K562 (cell line): ENCODE measurements at regions not wholly inside any gene's neighbourhood (a gene's known extent, or its start where the extent isn't known, plus 50 kb on each side); places are given as distances from the start of the nearest gene placed in this dataset.

ENCODE experiments used
- CBX1 ChIP-seq: sonication (generic); IDR thresholded peaks from 2 replicates; pipeline ENCODE4 v1.6.1; 2016; ENCODE audit warnings: antibody characterized with exemption, low read depth, mild to moderate bottlenecking
- HCFC1 ChIP-seq: IDR thresholded peaks from 2 replicates; pipeline ENCODE4 v1.6.1; 2012; ENCODE audit warnings: low read depth, low read length, improper control_type of control experiment
- HEY1 ChIP-seq: fragments of 250-450 bp; sonication (Bioruptor Pico); IDR thresholded peaks from 2 replicates; pipeline ENCODE4 v1.5.0; 2020; ENCODE audit warnings: mild to moderate bottlenecking, moderate library complexity, borderline replicate concordance
- ILK ChIP-seq: fragments of 450-650 bp; IDR thresholded peaks from 2 replicates; pipeline ENCODE4 v1.6.1; 2016; ENCODE audit warnings: missing genetic modification characterization, low read depth, mild to moderate bottlenecking, missing compliant biosample characterization, moderate library complexity, borderline replicate concordance
- MECOM ChIP-seq: fragments of 250-450 bp; sonication (Bioruptor Pico); IDR thresholded peaks from 2 replicates; pipeline ENCODE4 v1.8.0; 2022; ENCODE audit warnings: inconsistent platforms
- MTA1 ChIP-seq: fragments of 450-650 bp; IDR thresholded peaks from 2 replicates; pipeline ENCODE4 v1.6.1; 2017; ENCODE audit warnings: borderline replicate concordance
- NBN ChIP-seq: fragments of 450-650 bp; IDR thresholded peaks from 2 replicates; pipeline ENCODE4 v1.6.1; 2016; ENCODE audit warnings: low read depth, mild to moderate bottlenecking
- POLR2H ChIP-seq: IDR thresholded peaks from 2 replicates; pipeline ENCODE4 v1.6.1; 2016; ENCODE audit warnings: missing genetic modification characterization, low read depth, mild to moderate bottlenecking, control low read depth, missing compliant biosample characterization, moderate library complexity
- RBM34 ChIP-seq: fragments of 200-400 bp; formaldehyde crosslinking; IDR thresholded peaks from 2 replicates; pipeline ENCODE4 v1.6.1; 2018; ENCODE audit warnings: low read length, borderline replicate concordance; ENCODE audit not compliant: insufficient read depth
- SMAD1 ChIP-seq: fragments of 150-350 bp; IDR thresholded peaks from 2 replicates; pipeline ENCODE4 v1.6.1; 2014; ENCODE audit warnings: low read length, low read depth; ENCODE audit not compliant: partially characterized antibody
- SMARCA5 ChIP-seq: fragments of 450-650 bp; IDR thresholded peaks from 2 replicates; pipeline ENCODE4 v1.6.1; 2016
- STAT5A ChIP-seq: IDR thresholded peaks from 2 replicates; pipeline ENCODE4 v1.6.1; 2012; ENCODE audit warnings: low read length, inconsistent platforms, borderline replicate concordance
- TAF1 ChIP-seq: IDR thresholded peaks from 2 replicates; pipeline ENCODE4 v1.6.1; 2011; ENCODE audit warnings: mild to moderate bottlenecking, low read length, moderate library complexity; ENCODE audit not compliant: insufficient read depth, control insufficient read depth, severe bottlenecking; ENCODE audit errors: extremely low read depth
- ZNF253 ChIP-seq: fragments of 250-450 bp; sonication (Bioruptor Pico); conservative IDR thresholded peaks from 2 replicates; pipeline ENCODE4 v1.6.1; 2021; ENCODE audit warnings: mild to moderate bottlenecking
- TF ChIP-seq, protein P1 (sequence below): sonication (generic); formaldehyde crosslinking; IDR thresholded peaks from 2 replicates; pipeline ENCODE4 v1.8.1; 2022; ENCODE audit warnings: missing genetic modification reagents
- TF ChIP-seq, protein P2 (sequence below): sonication (generic); formaldehyde crosslinking; IDR thresholded peaks from 2 replicates; pipeline ENCODE4 v1.8.1; 2023; ENCODE audit warnings: mild to moderate bottlenecking, missing genetic modification reagents
- TF ChIP-seq, protein P3 (sequence below): IDR thresholded peaks from 2 replicates; pipeline ENCODE4 v1.6.1; 2016; ENCODE audit warnings: missing genetic modification characterization, missing compliant biosample characterization
- TF ChIP-seq, protein P4 (sequence below), 2 experiments: fragments of 450-650 bp in 1 of 2; IDR thresholded peaks; 2 replicates each; pipeline ENCODE4 v1.6.1; 2011 to 2017; ENCODE audit warnings: low read depth in 2 of 2, antibody characterized with exemption in 1 of 2, borderline replicate concordance in 1 of 2, low read length in 1 of 2, mild to moderate bottlenecking in 1 of 2, mixed read lengths in 1 of 2; ENCODE audit not compliant: control insufficient read depth in 1 of 2
- TF ChIP-seq, protein P5 (sequence below): fragments of 250-450 bp; sonication (Bioruptor Pico); IDR thresholded peaks from 2 replicates; pipeline ENCODE4 v1.4.0; 2020; ENCODE audit warnings: mild to moderate bottlenecking

DNA sequence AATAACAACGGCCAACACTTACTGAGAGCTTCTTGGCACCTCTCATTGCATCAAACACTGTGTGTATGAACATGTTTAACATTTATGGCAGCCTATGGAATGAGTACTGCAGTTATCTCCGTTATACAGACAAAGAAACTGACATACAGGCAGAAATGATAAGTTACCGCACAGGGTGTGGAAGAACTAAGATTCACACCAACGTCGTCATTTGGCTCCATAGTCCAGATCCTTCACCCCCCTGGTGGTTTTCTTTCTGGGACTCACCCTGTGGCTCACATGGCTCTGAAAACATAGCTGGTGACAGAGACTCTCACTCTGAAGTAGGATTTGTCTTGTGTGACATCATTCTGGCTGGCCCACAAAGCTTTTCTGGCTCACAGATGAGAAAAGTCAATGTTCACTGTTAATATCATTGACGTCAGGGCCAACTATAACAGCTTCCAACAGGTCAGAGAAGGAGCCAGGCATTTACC, 230.1 kb downstream of the DLEU7 start (continued):
- TF ChIP-seq, protein P1, sequence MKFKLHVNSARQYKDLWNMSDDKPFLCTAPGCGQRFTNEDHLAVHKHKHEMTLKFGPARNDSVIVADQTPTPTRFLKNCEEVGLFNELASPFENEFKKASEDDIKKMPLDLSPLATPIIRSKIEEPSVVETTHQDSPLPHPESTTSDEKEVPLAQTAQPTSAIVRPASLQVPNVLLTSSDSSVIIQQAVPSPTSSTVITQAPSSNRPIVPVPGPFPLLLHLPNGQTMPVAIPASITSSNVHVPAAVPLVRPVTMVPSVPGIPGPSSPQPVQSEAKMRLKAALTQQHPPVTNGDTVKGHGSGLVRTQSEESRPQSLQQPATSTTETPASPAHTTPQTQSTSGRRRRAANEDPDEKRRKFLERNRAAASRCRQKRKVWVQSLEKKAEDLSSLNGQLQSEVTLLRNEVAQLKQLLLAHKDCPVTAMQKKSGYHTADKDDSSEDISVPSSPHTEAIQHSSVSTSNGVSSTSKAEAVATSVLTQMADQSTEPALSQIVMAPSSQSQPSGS (CRISPR knock-in tag) = no peak
- TF ChIP-seq MECOM (no peak), POLR2H (tag) (no peak), SMARCA5 (no peak), HEY1 (CRISPR knock-in tag) (no peak), HCFC1 (no peak), STAT5A (peak; percentile 90), RBM34 (no peak), ILK (tag) (no peak), CBX1 (no peak), TAF1 (no peak), SMAD1 (peak; percentile 39), MTA1 (no peak), NBN (no peak; the same call in 1 of the 2 replicates), ZNF253 (no peak)
- TF ChIP-seq, protein P2, sequence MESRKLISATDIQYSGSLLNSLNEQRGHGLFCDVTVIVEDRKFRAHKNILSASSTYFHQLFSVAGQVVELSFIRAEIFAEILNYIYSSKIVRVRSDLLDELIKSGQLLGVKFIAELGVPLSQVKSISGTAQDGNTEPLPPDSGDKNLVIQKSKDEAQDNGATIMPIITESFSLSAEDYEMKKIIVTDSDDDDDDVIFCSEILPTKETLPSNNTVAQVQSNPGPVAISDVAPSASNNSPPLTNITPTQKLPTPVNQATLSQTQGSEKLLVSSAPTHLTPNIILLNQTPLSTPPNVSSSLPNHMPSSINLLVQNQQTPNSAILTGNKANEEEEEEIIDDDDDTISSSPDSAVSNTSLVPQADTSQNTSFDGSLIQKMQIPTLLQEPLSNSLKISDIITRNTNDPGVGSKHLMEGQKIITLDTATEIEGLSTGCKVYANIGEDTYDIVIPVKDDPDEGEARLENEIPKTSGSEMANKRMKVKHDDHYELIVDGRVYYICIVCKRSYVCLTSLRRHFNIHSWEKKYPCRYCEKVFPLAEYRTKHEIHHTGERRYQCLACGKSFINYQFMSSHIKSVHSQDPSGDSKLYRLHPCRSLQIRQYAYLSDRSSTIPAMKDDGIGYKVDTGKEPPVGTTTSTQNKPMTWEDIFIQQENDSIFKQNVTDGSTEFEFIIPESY (CRISPR knock-in tag) = no peak
- TF ChIP-seq, protein P3, sequence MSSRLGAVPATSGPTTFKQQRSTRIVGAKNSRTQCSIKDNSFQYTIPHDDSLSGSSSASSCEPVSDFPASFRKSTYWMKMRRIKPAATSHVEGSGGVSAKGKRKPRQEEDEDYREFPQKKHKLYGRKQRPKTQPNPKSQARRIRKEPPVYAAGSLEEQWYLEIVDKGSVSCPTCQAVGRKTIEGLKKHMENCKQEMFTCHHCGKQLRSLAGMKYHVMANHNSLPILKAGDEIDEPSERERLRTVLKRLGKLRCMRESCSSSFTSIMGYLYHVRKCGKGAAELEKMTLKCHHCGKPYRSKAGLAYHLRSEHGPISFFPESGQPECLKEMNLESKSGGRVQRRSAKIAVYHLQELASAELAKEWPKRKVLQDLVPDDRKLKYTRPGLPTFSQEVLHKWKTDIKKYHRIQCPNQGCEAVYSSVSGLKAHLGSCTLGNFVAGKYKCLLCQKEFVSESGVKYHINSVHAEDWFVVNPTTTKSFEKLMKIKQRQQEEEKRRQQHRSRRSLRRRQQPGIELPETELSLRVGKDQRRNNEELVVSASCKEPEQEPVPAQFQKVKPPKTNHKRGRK = no peak
- TF ChIP-seq, protein P4, sequence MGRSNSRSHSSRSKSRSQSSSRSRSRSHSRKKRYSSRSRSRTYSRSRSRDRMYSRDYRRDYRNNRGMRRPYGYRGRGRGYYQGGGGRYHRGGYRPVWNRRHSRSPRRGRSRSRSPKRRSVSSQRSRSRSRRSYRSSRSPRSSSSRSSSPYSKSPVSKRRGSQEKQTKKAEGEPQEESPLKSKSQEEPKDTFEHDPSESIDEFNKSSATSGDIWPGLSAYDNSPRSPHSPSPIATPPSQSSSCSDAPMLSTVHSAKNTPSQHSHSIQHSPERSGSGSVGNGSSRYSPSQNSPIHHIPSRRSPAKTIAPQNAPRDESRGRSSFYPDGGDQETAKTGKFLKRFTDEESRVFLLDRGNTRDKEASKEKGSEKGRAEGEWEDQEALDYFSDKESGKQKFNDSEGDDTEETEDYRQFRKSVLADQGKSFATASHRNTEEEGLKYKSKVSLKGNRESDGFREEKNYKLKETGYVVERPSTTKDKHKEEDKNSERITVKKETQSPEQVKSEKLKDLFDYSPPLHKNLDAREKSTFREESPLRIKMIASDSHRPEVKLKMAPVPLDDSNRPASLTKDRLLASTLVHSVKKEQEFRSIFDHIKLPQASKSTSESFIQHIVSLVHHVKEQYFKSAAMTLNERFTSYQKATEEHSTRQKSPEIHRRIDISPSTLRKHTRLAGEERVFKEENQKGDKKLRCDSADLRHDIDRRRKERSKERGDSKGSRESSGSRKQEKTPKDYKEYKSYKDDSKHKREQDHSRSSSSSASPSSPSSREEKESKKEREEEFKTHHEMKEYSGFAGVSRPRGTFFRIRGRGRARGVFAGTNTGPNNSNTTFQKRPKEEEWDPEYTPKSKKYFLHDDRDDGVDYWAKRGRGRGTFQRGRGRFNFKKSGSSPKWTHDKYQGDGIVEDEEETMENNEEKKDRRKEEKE (IDR thresholded peaks at IDR 0.05; ENCODE audit: borderline replicate concordance in 1 of 2, control insufficient read depth in 1 of 2, low read depth in 2 of 2, low read length in 1 of 2) = 0 out of 4 replicates have a peak, but pooled peaks of 1 of the 2 experiments have one; percentile 23
- TF ChIP-seq, protein P5, sequence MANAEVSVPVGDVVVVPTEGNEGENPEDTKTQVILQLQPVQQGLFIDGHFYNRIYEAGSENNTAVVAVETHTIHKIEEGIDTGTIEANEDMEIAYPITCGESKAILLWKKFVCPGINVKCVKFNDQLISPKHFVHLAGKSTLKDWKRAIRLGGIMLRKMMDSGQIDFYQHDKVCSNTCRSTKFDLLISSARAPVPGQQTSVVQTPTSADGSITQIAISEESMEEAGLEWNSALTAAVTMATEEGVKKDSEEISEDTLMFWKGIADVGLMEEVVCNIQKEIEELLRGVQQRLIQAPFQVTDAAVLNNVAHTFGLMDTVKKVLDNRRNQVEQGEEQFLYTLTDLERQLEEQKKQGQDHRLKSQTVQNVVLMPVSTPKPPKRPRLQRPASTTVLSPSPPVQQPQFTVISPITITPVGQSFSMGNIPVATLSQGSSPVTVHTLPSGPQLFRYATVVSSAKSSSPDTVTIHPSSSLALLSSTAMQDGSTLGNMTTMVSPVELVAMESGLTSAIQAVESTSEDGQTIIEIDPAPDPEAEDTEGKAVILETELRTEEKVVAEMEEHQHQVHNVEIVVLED = no peak
